ENCODE measurements at regions not wholly inside any gene's neighbourhood (a gene's known extent, or its start where the extent isn't known, plus 50 kb on each side); places are given as distances from the start of the nearest gene placed in this dataset.
A peak's percentile ranks its signal among the peaks of the same experiment; 100 is the strongest.
"Not testable (repeated sequence)": the region's sequence is repeated elsewhere in the genome, so short reads cannot be mapped to it uniquely, and the experiment has no call there.

- in situ Hi-C loops (cut with HindIII; ENCODE audit: low pct_unique_long_range_greater_than_20kb, low sequenced_read_pairs), result no loop called here
- DNase-seq (ENCODE audit: low read depth), result no peak
Measured at GRCh38 chr15:91411586-91411985, 311.5 kb downstream of the SV2B start.

- no peak for DNase-seq (ENCODE audit: low read depth)
- in situ Hi-C loops (cut with HindIII; ENCODE audit: low pct_unique_long_range_greater_than_20kb, low sequenced_read_pairs), result no loop called here
Measured at GRCh38 chr15:91412138-91412928, 312.3 kb downstream of the SV2B start.

- in situ Hi-C loops (cut with HindIII; ENCODE audit: low pct_unique_long_range_greater_than_20kb, low sequenced_read_pairs), result no loop called here
- DNase-seq (ENCODE audit: low read depth), result no peak
Measured at GRCh38 chr15:91413142-91413541, 313.1 kb downstream of the SV2B start.

GRCh38 chr15:91414124-91414523 is 314.1 kb downstream of the SV2B start:
- in situ Hi-C loops (cut with HindIII; ENCODE audit: low pct_unique_long_range_greater_than_20kb, low sequenced_read_pairs), result no loop called here

GRCh38 chr15:91415258-91415657 is 315.2 kb downstream of the SV2B start:
- DNase-seq (ENCODE audit: low read depth); in situ Hi-C loops (cut with HindIII; ENCODE audit: low pct_unique_long_range_greater_than_20kb, low sequenced_read_pairs): not testable (repeated sequence)

More at GRCh38 chr15:91414124-91414523, 314.1 kb downstream of the SV2B start:
- no peak for DNase-seq (ENCODE audit: low read depth)

GRCh38 chr15:91420689-91421088 is 320.6 kb downstream of the SV2B start:
- in situ Hi-C loops (cut with HindIII; ENCODE audit: low pct_unique_long_range_greater_than_20kb, low sequenced_read_pairs), result no loop called here
- DNase-seq (ENCODE audit: low read depth), result no peak

- in situ Hi-C loops (cut with HindIII; ENCODE audit: low pct_unique_long_range_greater_than_20kb, low sequenced_read_pairs), result no loop called here
- no peak for DNase-seq (ENCODE audit: low read depth)
Measured at GRCh38 chr15:91422797-91423196, 322.7 kb downstream of the SV2B start.

- in situ Hi-C loops (cut with HindIII; ENCODE audit: low pct_unique_long_range_greater_than_20kb, low sequenced_read_pairs), result no loop called here
- no peak for DNase-seq (ENCODE audit: low read depth)
Measured at GRCh38 chr15:91424001-91424400, 323.9 kb downstream of the SV2B start.

- DNase-seq (ENCODE audit: low read depth), result peak; percentile 15
- in situ Hi-C loops (cut with HindIII; ENCODE audit: low pct_unique_long_range_greater_than_20kb, low sequenced_read_pairs), result no loop called here
Measured at GRCh38 chr15:91426412-91426811, 326.4 kb downstream of the SV2B start.

- no peak for DNase-seq (ENCODE audit: low read depth)
- in situ Hi-C loops (cut with HindIII; ENCODE audit: low pct_unique_long_range_greater_than_20kb, low sequenced_read_pairs), result no loop called here
Measured at GRCh38 chr15:91429973-91430372, 329.9 kb downstream of the SV2B start.

GRCh38 chr15:91431041-91431715 is 331.1 kb downstream of the SV2B start:
- DNase-seq (ENCODE audit: low read depth), result no peak
- in situ Hi-C loops (cut with HindIII; ENCODE audit: low pct_unique_long_range_greater_than_20kb, low sequenced_read_pairs), result no loop called here

- in situ Hi-C loops (cut with HindIII; ENCODE audit: low pct_unique_long_range_greater_than_20kb, low sequenced_read_pairs), result no loop called here
Measured at GRCh38 chr15:91435113-91435512, 335.1 kb downstream of the SV2B start.

GRCh38 chr15:91444656-91445055 is 344.6 kb downstream of the SV2B start:
- in situ Hi-C loops (cut with HindIII; ENCODE audit: low pct_unique_long_range_greater_than_20kb, low sequenced_read_pairs), result no loop called here
- DNase-seq (ENCODE audit: low read depth), result no peak

More at GRCh38 chr15:91435113-91435512, 335.1 kb downstream of the SV2B start:
- no peak for DNase-seq (ENCODE audit: low read depth)

GRCh38 chr15:91445695-91446228 is 345.7 kb downstream of the SV2B start:
- no peak for DNase-seq (ENCODE audit: low read depth)
- in situ Hi-C loops (cut with HindIII; ENCODE audit: low pct_unique_long_range_greater_than_20kb, low sequenced_read_pairs), result no loop called here

- in situ Hi-C loops (cut with HindIII; ENCODE audit: low pct_unique_long_range_greater_than_20kb, low sequenced_read_pairs), result no loop called here
- DNase-seq (ENCODE audit: low read depth), result no peak
Measured at GRCh38 chr15:91447991-91448644, 348.1 kb downstream of the SV2B start.

GRCh38 chr15:91453376-91453775 is 353.3 kb downstream of the SV2B start:
- DNase-seq (ENCODE audit: low read depth); in situ Hi-C loops (cut with HindIII; ENCODE audit: low pct_unique_long_range_greater_than_20kb, low sequenced_read_pairs): not testable (repeated sequence)

GRCh38 chr15:91456251-91456718 is 356.2 kb downstream of the SV2B start:
- in situ Hi-C loops (cut with HindIII; ENCODE audit: low pct_unique_long_range_greater_than_20kb, low sequenced_read_pairs), result no loop called here
- peak; percentile 41 for DNase-seq (ENCODE audit: low read depth)

- no peak for DNase-seq (ENCODE audit: low read depth)
- in situ Hi-C loops (cut with HindIII; ENCODE audit: low pct_unique_long_range_greater_than_20kb, low sequenced_read_pairs), result no loop called here
Measured at GRCh38 chr15:91456921-91457320, 356.9 kb downstream of the SV2B start.

- in situ Hi-C loops (cut with HindIII; ENCODE audit: low pct_unique_long_range_greater_than_20kb, low sequenced_read_pairs), result no loop called here
- DNase-seq (ENCODE audit: low read depth), result no peak
Measured at GRCh38 chr15:91461377-91461776, 361.3 kb downstream of the SV2B start.
